Spleen (tissue), 7 donors: ENCODE measurements at regions not wholly inside any gene's neighbourhood (a gene's known extent, or its start where the extent isn't known, plus 50 kb on each side); places are given as distances from the start of the nearest gene placed in this dataset.

Experiments
- CTCF ChIP-seq, 11 experiments: fragments of 200-600 bp in 7 of 11; fragments of 450-650 bp in 4 of 11; sonication (generic) in 4 of 11; IDR thresholded peaks in 8 of 11; conservative IDR thresholded peaks in 3 of 11; 1 replicate in 7 of 11; 2 replicates in 4 of 11; pipeline versions ENCODE4 v1.4.0 to v1.8.0; 2016 to 2021; ENCODE audit warnings: antibody characterized with exemption in 11 of 11, inconsistent platforms in 4 of 11, mild to moderate bottlenecking in 1 of 11
- POLR2A ChIP-seq, 3 donors: fragments of 450-650 bp; IDR thresholded peaks; one replicate each; pipeline ENCODE4 v1.5.1; 2017; ENCODE audit warnings: antibody characterized with exemption in 3 of 3, mild to moderate bottlenecking in 1 of 3
- POLR2AphosphoS5 ChIP-seq, 3 donors: sonication (generic); formaldehyde crosslinking; IDR thresholded peaks; one replicate each; pipeline ENCODE4 v1.5.1; 2017; ENCODE audit warnings: antibody characterized with exemption in 3 of 3
- donor health status: DM: no; HTN: no; CAD: no; lungs with moderate emphysema.
- donor health status: DM: no; HTN: no; CAD: no.
- donor health status: DM: no; HTN: no; CAD: no.

GRCh38 chr9:75531588-75531987 lies 358.9 kb upstream of the PCSK5 start:
- TF ChIP-seq CTCF (IDR thresholded peaks at IDR 0.05 in 8 of 11, conservative IDR thresholded peaks at IDR 0.05 in 3 of 11) (no peak), POLR2A (IDR thresholded peaks at IDR 0.05) (no peak), POLR2AphosphoS5 (IDR thresholded peaks at IDR 0.05) (no peak)
